NB4 (cell line): ENCODE measurements at regions not wholly inside any gene's neighbourhood (a gene's known extent, or its start where the extent isn't known, plus 50 kb on each side); places are given as distances from the start of the nearest gene placed in this dataset.

Experiments used
- DNase-seq: peaks from one replicate; pipeline ENCODE4 v3.0.0; 2010; ENCODE audit warnings: low read depth
- H3K4me3 ChIP-seq: one replicate; pipeline ENCODE4 v1.5.1; 2011; ENCODE audit warnings: mild to moderate bottlenecking, low read depth, low read length, moderate library complexity
- CTCF ChIP-seq: IDR thresholded peaks from one replicate; pipeline ENCODE4 v1.5.1; 2012; ENCODE audit warnings: low read depth, low read length
- MAX ChIP-seq: IDR thresholded peaks from 2 replicates; pipeline ENCODE4 v1.6.1; 2011; ENCODE audit warnings: low read depth, low read length
- MYC ChIP-seq: IDR thresholded peaks from 2 replicates; pipeline ENCODE4 v1.6.1; 2011; ENCODE audit warnings: low read depth, low read length
- POLR2A ChIP-seq: IDR thresholded peaks from 2 replicates; pipeline ENCODE4 v1.6.1; 2011; ENCODE audit warnings: mild to moderate bottlenecking; ENCODE audit not compliant: insufficient read length; ENCODE audit errors: extremely low read depth

- TF ChIP-seq MAX (no peak), POLR2A (no peak), CTCF (no peak), MYC (no peak)
- DNase-seq = no peak
- H3K4me3 ChIP-seq = no peak overlapping the region
Observed at GRCh38 chr12:29838768-29839167, 55.0 kb upstream of the TMTC1 start.
